HCT116 (cell line): ENCODE measurements at regions not wholly inside any gene's neighbourhood (a gene's known extent, or its start where the extent isn't known, plus 50 kb on each side); places are given as distances from the start of the nearest gene placed in this dataset.

Experiments used
- ATAC-seq: fragments of 200-7000 bp; cut with Tn5 transposase; 2 replicates; pipeline ENCODE4 v1.9.1; 2020; ENCODE audit warnings: mild to moderate bottlenecking, moderate library complexity
- BruUV-seq: library from RNA; stranded (reverse); fragments of 400-500 nt; replicated peaks from 2 replicates; lab custom pipeline; 2021; lab: Mats Ljungman, UMichigan
- CTCF ChIA-PET: fragments of 300-600 bp; sonication (Branson Sonifier 250); formaldehyde crosslinking; loops from one replicate; lab custom pipeline; 2021; ENCODE audit warnings: antibody characterized with exemption; lab: Charles Lee
- POLR2A ChIA-PET: fragments of 300-600, 350-600 bp; sonication (Branson Sonifier 250); formaldehyde crosslinking; loops from one replicate; lab custom pipeline; 2021; ENCODE audit warnings: antibody characterized with exemption; lab: Charles Lee
- RAD21 ChIA-PET, 2 experiments: fragments of 300-600 bp; sonication (Branson Sonifier 250); formaldehyde crosslinking; loops; one replicate each; lab custom pipeline; 2023; ENCODE audit warnings: low total read pairs in 2 of 2; ENCODE audit not compliant: uncharacterized antibody in 2 of 2, unreplicated experiment in 2 of 2, low non-redundant PET in 1 of 2; lab: Charles Lee
- DNase-seq: peaks from one replicate; pipeline ENCODE4 v3.0.0-alpha.2; 2010; ENCODE audit warnings: low read depth, low spot score
- H2AFZ ChIP-seq: fragments of 200-600 bp; shearing (Covaris generic), sonication (generic); 2 replicates; pipeline ENCODE4 v1.6.1; 2017; ENCODE audit warnings: low read depth, mixed run types, mixed read lengths, antibody characterized with exemption, low read length; ENCODE audit not compliant: poor library complexity, severe bottlenecking
- H3K27ac ChIP-seq: 2 replicates; pipeline ENCODE4 v1.5.1; 2012; ENCODE audit warnings: low read depth, low read length
- H3K27me3 ChIP-seq: fragments of 200-600 bp; sonication (generic); 2 replicates; pipeline ENCODE4 v1.6.1; 2016; ENCODE audit warnings: mixed run types, low read length, mixed read lengths; ENCODE audit not compliant: insufficient read depth
- H3K36me3 ChIP-seq, 2 experiments: fragments of 200-500 bp in 1 of 2; fragments of 200-600 bp in 1 of 2; sonication (Bioruptor generic) in 1 of 2; sonication (generic) in 1 of 2; 2 replicates each; pipeline versions ENCODE4 v1.5.1 to v1.6.1; 2014 to 2016; ENCODE audit warnings: low read length in 2 of 2, inconsistent platforms in 1 of 2, mixed read lengths in 1 of 2, mixed run types in 1 of 2; ENCODE audit not compliant: insufficient read depth in 2 of 2, control insufficient read depth in 1 of 2
- H3K4me1 ChIP-seq, 2 experiments: fragments of 200-600 bp in 1 of 2; sonication (generic) in 1 of 2; 2 replicates each; pipeline versions ENCODE4 v1.5.1 to v1.6.1; 2012 to 2017; ENCODE audit warnings: low read length in 2 of 2, inconsistent platforms in 1 of 2, mild to moderate bottlenecking in 1 of 2, mixed read lengths in 1 of 2, mixed run types in 1 of 2, moderate library complexity in 1 of 2; ENCODE audit not compliant: insufficient read depth in 2 of 2, control insufficient read depth in 1 of 2
- H3K4me2 ChIP-seq: fragments of 200-600 bp; sonication (generic); 2 replicates; pipeline ENCODE4 v1.6.1; 2017; ENCODE audit warnings: mixed run types, low read length, mixed read lengths
- H3K4me3 ChIP-seq, 2 experiments: fragments of 200-600 bp in 1 of 2; sonication (generic) in 1 of 2; replicated peaks in 1 of 2; 2 replicates each; pipeline ENCODE4 v1.5.1; 2011 to 2016; ENCODE audit warnings: low read length in 2 of 2, control low read depth in 1 of 2, low read depth in 1 of 2, mild to moderate bottlenecking in 1 of 2, mixed read lengths in 1 of 2, mixed run types in 1 of 2
- H3K79me2 ChIP-seq: fragments of 200-600 bp; sonication (generic); 2 replicates; pipeline ENCODE4 v1.6.1; 2017; ENCODE audit warnings: mild to moderate bottlenecking, mixed run types, low read length, moderate library complexity, mixed read lengths; ENCODE audit not compliant: insufficient read depth
- H3K9ac ChIP-seq: fragments of 200-600 bp; sonication (generic); 2 replicates; pipeline ENCODE4 v1.6.1; 2016; ENCODE audit warnings: low read length, mixed read lengths
- H3K9me2 ChIP-seq: fragments of 200-600 bp; sonication (generic), shearing (Covaris generic); 2 replicates; pipeline ENCODE4 v1.6.1; 2017; ENCODE audit warnings: mixed run types, mild to moderate bottlenecking, moderate library complexity; ENCODE audit not compliant: insufficient read depth
- H3K9me3 ChIP-seq, 2 experiments: fragments of 200-500 bp in 1 of 2; fragments of 200-600 bp in 1 of 2; sonication (Bioruptor generic) in 1 of 2; sonication (generic) in 1 of 2; 2 replicates each; pipeline ENCODE4 v1.6.1; 2014 to 2017; ENCODE audit warnings: low read length in 2 of 2, mixed read lengths in 2 of 2, inconsistent platforms in 1 of 2, low read depth in 1 of 2, mild to moderate bottlenecking in 1 of 2, mixed run types in 1 of 2, moderate library complexity in 1 of 2; ENCODE audit not compliant: control insufficient read depth in 1 of 2, insufficient read depth in 1 of 2
- H4K20me1 ChIP-seq: fragments of 200-600 bp; sonication (generic), shearing (Covaris generic); 2 replicates; pipeline ENCODE4 v1.6.1; 2017; ENCODE audit warnings: mixed run types, mild to moderate bottlenecking, moderate library complexity; ENCODE audit not compliant: insufficient read depth
- ATF3 ChIP-seq: IDR thresholded peaks from 2 replicates; pipeline ENCODE4 v1.6.1; 2012
- CEBPB ChIP-seq: IDR thresholded peaks from 2 replicates; pipeline ENCODE4 v1.6.1; 2012; ENCODE audit warnings: low read depth
- EGR1 ChIP-seq: IDR thresholded peaks from 2 replicates; pipeline ENCODE4 v1.6.1; 2012; ENCODE audit warnings: low read depth
- JUND ChIP-seq: IDR thresholded peaks from 2 replicates; pipeline ENCODE4 v1.6.1; 2012
- MAX ChIP-seq: IDR thresholded peaks from 2 replicates; pipeline ENCODE4 v1.6.1; 2012
- POLR2AphosphoS5 ChIP-seq: IDR thresholded peaks from 2 replicates; pipeline ENCODE4 v1.6.1; 2011; ENCODE audit warnings: mild to moderate bottlenecking, low read depth, low read length, moderate library complexity
- RAD21 ChIP-seq: IDR thresholded peaks from 2 replicates; pipeline ENCODE4 v1.6.1; 2012; ENCODE audit warnings: low read depth, mild to moderate bottlenecking
- REST ChIP-seq: IDR thresholded peaks from 2 replicates; pipeline ENCODE4 v1.6.1; 2012; ENCODE audit warnings: low read depth
- TCF7L2 ChIP-seq: IDR thresholded peaks from 2 replicates; pipeline ENCODE4 v1.7.0; 2011; ENCODE audit warnings: borderline replicate concordance, inconsistent platforms; ENCODE audit not compliant: insufficient read depth, insufficient read length; ENCODE audit errors: extremely low read depth
- YY1 ChIP-seq: IDR thresholded peaks from 2 replicates; pipeline ENCODE4 v1.6.1; 2011; ENCODE audit warnings: low read length, low read depth, moderate library complexity, mild to moderate bottlenecking; ENCODE audit not compliant: insufficient replicate concordance; ENCODE audit errors: extremely low read depth
- ZNF274 ChIP-seq: fragments of 200-500 bp; sonication (Bioruptor generic); IDR thresholded peaks from 2 replicates; pipeline ENCODE4 v1.6.1; 2014; ENCODE audit warnings: mild to moderate bottlenecking, low read depth, low read length, inconsistent platforms
- intact Hi-C: fragments of 100-400 bp; cut with micrococcal nuclease; formaldehyde crosslinking; loops from 2 replicates; pipeline ENCODE4 v1.10.0; 2022

GRCh38 chr2:181771356-181771755 lies 91.0 kb upstream of the NEUROD1 start:
- no peaks in the 10 kb centered on the region for H4K20me1 ChIP-seq
- no TSS peak for BruUV-seq
- POLR2A ChIA-PET = interaction anchor here (0.7 to 1.3 kb wide), 3 partner anchors 9 to 129 kb away, joined by 3 to 4 read pairs (median 4); no protein-coding TSS in a partner anchor
- H2AFZ ChIP-seq = peak overlapping the region; percentile 51
- no peaks in the 10 kb centered on the region for H3K27me3 ChIP-seq
- H3K27ac ChIP-seq = peak overlapping the region; percentile 23; the same call in 1 of the 2 replicates
- H3K4me1 ChIP-seq = peaks cover 39 to 64% of the 10 kb centered on the region in 2 experiments
- H3K4me2 ChIP-seq = no peak overlapping the region
- no peaks in the 10 kb centered on the region for H3K79me2 ChIP-seq
- DNase-seq = no peak
- CTCF ChIA-PET = interaction anchor here (1.0 to 1.9 kb wide), 2 partner anchors 9 to 13 kb away, joined by 3 to 7 read pairs; no protein-coding TSS in a partner anchor
- H3K9ac ChIP-seq = no peak overlapping the region
- H3K9me2 ChIP-seq = no peaks in the 10 kb centered on the region
- H3K9me3 ChIP-seq = no peaks in the 10 kb centered on the region
- no peak for ATAC-seq
- no peak for TF ChIP-seq CEBPB
- TF ChIP-seq YY1 = no peak
- no peak for TF ChIP-seq ATF3
- no peak for TF ChIP-seq RAD21
- no peak for TF ChIP-seq JUND
- no peak for TF ChIP-seq ZNF274
- TF ChIP-seq EGR1 = no peak
- RAD21 ChIA-PET = interaction anchor here in 1 of 2 experiments (1.1 kb wide), 1 partner anchor 28 kb away, joined by 3 read pairs; no protein-coding TSS in a partner anchor
- peaks cover 0 to 10% of the 10 kb centered on the region in 2 experiments; a peak in 1 of 4 replicates for H3K36me3 ChIP-seq
- intact Hi-C loops = no loop called here
- H3K4me3 ChIP-seq = no peak overlapping the region

- Histone ChIP-seq H3K27me3 (no peaks in the 10 kb centered on the region), H3K27ac (peak overlapping the region; percentile 23; the same call in 1 of the 2 replicates), H3K9me3 (no peaks in the 10 kb centered on the region), H4K20me1 (no peaks in the 10 kb centered on the region), H3K36me3 (peaks cover 0 to 10% of the 10 kb centered on the region in 2 experiments; a peak in 1 of 4 replicates), H3K4me2 (0 out of 2 replicates have a peak overlapping the region, but pooled peaks have one; percentile 2), H3K9me2 (no peaks in the 10 kb centered on the region), H3K4me3 (no peak overlapping the region), H2AFZ (peak overlapping the region; percentile 51), H3K9ac (no peak overlapping the region), H3K4me1 (peaks cover 47 to 72% of the 10 kb centered on the region in 2 experiments), H3K79me2 (no peaks in the 10 kb centered on the region)
- TF ChIP-seq REST (no peak), JUND (no peak), MAX (no peak), POLR2AphosphoS5 (no peak), TCF7L2 (no peak)
- intact Hi-C loops = no loop called here
- DNase-seq (no peak), ATAC-seq (no peak)
- RAD21 ChIA-PET = interaction anchor here (0.6 to 1.1 kb wide), 2 partner anchors 29 to 144 kb away, joined by 3 read pairs; no protein-coding TSS in a partner anchor
- CTCF ChIA-PET = interaction anchor here (1.9 kb wide), 1 partner anchor 8 kb away, joined by 7 read pairs; no protein-coding TSS in a partner anchor
- POLR2A ChIA-PET = interaction anchor here (0.6 to 1.3 kb wide), 2 partner anchors 8 to 182 kb away, joined by 3 read pairs; no protein-coding TSS in a partner anchor
- BruUV-seq = no TSS peak
Observed at GRCh38 chr2:181772334-181772733, 92.0 kb upstream of the NEUROD1 start.
